ENCODE measurements at regions not wholly inside any gene's neighbourhood (a gene's known extent, or its start where the extent isn't known, plus 50 kb on each side); places are given as distances from the start of the nearest gene placed in this dataset.
A peak's percentile ranks its signal among the peaks of the same experiment; 100 is the strongest.

GRCh38 chr2:220188031-220188430 lies 560.6 kb downstream of the SLC4A3 start:
- no peak for DNase-seq

GRCh38 chr2:220191031-220191430 lies 563.6 kb downstream of the SLC4A3 start:
- no peak for DNase-seq

- no peak for DNase-seq
Observed at GRCh38 chr2:220191737-220192136, 564.3 kb downstream of the SLC4A3 start.

GRCh38 chr2:220192994-220193753 lies 565.7 kb downstream of the SLC4A3 start:
- no peak for DNase-seq

GRCh38 chr2:220194630-220195584 lies 567.5 kb downstream of the SLC4A3 start:
- DNase-seq = no peak

GRCh38 chr2:220198896-220199295 lies 571.5 kb downstream of the SLC4A3 start:
- peak; percentile 1 for DNase-seq

- DNase-seq = no peak
Observed at GRCh38 chr2:220202066-220202465, 574.6 kb downstream of the SLC4A3 start.

GRCh38 chr2:220209093-220209492 lies 581.7 kb downstream of the SLC4A3 start:
- DNase-seq = no peak

- DNase-seq = no peak
Observed at GRCh38 chr2:220209751-220210150, 582.3 kb downstream of the SLC4A3 start.

GRCh38 chr2:220212296-220213080 lies 585.1 kb downstream of the SLC4A3 start:
- DNase-seq = no peak

- peak; percentile 1 for DNase-seq
Observed at GRCh38 chr2:220215785-220216184, 588.4 kb downstream of the SLC4A3 start.

- DNase-seq = peak; percentile 44
Observed at GRCh38 chr2:220219371-220219770, 591.9 kb downstream of the SLC4A3 start.

- no peak for DNase-seq
Observed at GRCh38 chr2:220220009-220220408, 592.6 kb downstream of the SLC4A3 start.

- DNase-seq = no peak
Observed at GRCh38 chr2:220221992-220222391, 594.6 kb downstream of the SLC4A3 start.

GRCh38 chr2:220224691-220225543 lies 597.5 kb downstream of the SLC4A3 start:
- peak; percentile 2 for DNase-seq

- DNase-seq = no peak
Observed at GRCh38 chr2:220226076-220226475, 598.6 kb downstream of the SLC4A3 start.

GRCh38 chr2:220226546-220226945 lies 599.1 kb downstream of the SLC4A3 start:
- no peak for DNase-seq

- no peak for DNase-seq
Observed at GRCh38 chr2:220227266-220227920, 600.0 kb downstream of the SLC4A3 start.

- DNase-seq = no peak
Observed at GRCh38 chr2:220228310-220229006, 601.0 kb downstream of the SLC4A3 start.

GRCh38 chr2:220240641-220241040 lies 613.2 kb downstream of the SLC4A3 start:
- DNase-seq = no peak

GRCh38 chr2:220241423-220241822 lies 614.0 kb downstream of the SLC4A3 start:
- no peak for DNase-seq
